ENCODE measurements at regions not wholly inside any gene's neighbourhood (a gene's known extent, or its start where the extent isn't known, plus 50 kb on each side); places are given as distances from the start of the nearest gene placed in this dataset.

DNA sequence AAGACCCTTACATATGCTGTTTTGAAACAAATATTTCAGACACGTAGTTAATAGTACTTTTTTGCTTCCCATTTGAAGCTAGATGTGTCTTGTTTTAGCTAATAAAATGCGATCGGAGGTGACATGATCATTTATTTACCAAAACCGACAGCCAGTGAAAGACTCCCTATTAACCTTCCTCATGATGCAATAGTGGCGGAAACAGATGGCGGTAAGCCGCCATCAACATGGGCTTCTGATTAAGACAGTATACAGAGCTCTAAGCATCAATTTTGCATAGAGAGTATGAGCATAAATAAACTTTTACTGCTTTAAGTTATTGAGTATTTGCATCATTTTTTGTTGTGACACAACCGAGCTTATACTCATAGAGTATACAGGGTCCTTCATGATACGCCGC lies 1282.4 kb upstream of the ADGRB3 start:
- TF ChIP-seq, protein P1, sequence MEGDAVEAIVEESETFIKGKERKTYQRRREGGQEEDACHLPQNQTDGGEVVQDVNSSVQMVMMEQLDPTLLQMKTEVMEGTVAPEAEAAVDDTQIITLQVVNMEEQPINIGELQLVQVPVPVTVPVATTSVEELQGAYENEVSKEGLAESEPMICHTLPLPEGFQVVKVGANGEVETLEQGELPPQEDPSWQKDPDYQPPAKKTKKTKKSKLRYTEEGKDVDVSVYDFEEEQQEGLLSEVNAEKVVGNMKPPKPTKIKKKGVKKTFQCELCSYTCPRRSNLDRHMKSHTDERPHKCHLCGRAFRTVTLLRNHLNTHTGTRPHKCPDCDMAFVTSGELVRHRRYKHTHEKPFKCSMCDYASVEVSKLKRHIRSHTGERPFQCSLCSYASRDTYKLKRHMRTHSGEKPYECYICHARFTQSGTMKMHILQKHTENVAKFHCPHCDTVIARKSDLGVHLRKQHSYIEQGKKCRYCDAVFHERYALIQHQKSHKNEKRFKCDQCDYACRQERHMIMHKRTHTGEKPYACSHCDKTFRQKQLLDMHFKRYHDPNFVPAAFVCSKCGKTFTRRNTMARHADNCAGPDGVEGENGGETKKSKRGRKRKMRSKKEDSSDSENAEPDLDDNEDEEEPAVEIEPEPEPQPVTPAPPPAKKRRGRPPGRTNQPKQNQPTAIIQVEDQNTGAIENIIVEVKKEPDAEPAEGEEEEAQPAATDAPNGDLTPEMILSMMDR (IDR thresholded peaks at IDR 0.05) = no peak

DNA sequence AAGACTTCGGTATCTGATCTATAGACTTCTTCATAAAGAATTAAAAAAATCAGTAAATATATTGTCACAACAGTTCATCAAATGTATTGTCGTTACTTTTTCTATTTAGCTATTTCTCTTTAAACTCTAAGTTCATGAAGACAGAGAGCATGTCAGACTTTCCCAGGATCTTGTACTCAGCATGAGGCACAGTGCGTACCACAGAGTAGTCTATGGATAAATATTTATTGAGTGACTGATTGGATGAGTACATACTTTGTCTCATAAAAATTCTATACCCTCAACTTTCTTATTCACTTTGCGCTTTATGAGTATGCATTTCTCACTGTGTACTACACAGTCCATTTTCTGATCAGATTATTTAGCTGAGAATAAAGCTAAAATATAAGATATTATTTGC lies 1284.4 kb upstream of the ADGRB3 start:
- TF ChIP-seq, protein P1 (IDR thresholded peaks at IDR 0.05) = no peak

DNA sequence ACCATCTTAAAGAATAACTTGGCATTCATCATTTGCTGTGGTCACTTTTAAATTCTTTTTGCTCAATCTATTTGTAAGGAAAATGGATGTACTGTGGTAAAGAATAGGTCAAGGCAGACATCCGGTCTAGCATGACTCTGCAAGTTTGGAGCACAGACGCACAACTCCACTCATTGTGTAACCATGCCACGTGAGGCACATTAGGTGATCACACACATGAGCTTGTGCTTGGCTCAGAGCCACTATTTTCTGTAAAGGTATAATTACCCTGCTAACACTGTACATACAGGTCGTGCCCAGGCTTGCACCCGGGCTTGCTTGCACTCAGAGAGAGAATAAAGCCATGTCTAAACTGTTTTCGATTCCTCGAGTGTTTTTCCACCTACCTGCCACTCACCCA lies 1289.1 kb upstream of the ADGRB3 start:
- TF ChIP-seq, protein P1 (IDR thresholded peaks at IDR 0.05) = no peak

DNA sequence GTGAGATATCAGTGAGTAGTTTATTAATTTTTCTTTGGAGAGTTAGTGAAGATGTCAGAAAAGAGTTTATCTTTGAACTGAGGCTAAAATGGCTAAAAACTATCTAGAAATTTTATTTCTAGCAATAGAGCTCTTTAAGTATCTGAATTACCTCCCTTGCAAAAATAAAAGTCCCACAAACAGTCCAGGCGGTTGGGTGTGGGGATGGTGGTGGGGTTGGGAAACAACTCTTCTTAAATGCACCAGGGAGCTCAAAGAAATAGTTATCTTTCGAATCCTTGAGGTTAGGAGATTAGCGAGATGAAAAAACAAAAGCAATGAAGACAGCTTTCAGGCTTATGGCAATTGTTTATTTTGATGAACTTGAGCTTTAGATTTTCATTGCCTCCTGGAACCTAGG lies 1299.1 kb upstream of the ADGRB3 start:
- TF ChIP-seq, protein P1 (IDR thresholded peaks at IDR 0.05) = no peak

DNA sequence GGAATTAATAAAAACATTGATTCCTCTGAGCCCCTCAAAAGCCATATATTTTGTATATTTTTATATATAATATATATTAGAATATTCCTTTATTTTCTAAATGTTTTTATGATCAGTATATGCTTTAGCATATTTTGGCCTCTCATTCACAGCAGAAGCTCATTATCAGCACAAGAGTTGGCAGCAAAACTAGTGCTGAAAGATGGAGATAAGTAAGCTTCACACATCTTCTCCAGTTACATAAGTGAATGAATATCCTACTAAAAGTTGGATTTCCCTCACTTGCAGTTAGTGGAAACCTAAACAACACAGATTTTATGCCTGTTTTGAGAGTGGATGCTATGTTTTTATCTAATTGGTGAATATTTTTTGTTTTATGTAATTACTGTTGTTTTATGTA lies 1303.8 kb upstream of the ADGRB3 start:
- TF ChIP-seq, protein P1 (IDR thresholded peaks at IDR 0.05) = no peak

DNA sequence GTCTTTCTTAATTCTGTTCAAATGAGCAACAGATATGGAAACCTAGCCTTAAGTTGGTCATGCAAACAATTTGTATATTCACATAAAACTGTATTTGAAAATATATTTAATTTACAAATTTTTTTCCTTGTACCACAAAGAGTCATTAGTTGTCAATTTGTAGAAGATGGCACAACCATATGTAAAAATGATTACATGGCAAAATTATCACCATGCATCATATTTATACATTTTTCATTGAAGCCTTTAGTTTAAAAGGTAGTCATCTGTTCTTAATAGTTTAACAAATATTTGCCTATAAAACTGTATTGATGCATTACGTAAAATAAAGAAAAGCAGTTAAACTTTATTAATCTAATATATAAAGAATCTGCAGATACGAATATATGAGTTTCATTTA lies 1306.8 kb upstream of the ADGRB3 start:
- TF ChIP-seq, protein P1 (IDR thresholded peaks at IDR 0.05) = no peak

DNA sequence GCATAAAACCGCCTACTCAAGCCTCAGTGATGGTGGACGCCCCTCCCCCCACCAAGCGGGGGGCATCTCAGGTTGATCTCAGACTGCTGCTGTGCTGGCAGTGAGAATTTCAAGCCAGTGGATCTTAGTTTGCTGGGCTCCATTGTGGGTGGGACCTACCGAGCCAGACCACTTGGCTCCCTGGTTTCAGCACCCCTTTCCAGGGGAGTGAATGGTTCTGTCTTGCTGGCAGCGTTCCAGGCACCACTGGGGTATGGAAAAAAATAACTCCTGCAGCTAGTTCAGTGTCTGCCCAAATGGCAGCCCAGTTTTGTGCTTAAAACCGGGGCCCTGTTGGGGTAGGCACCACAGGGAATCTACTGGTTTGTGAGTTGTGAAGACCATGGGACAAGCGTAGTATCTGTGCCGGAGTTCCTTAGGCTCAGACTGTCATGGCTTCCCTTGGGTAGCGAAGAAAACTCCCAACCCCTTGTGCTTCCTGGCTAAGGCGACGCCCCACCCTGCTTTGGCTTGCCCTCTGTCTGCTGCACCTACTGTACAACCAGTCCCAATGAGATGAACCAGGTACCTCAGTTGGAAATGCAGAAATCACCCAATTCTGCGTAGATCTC lies 1334.5 kb upstream of the ADGRB3 start:
- TF ChIP-seq, protein P1 (IDR thresholded peaks at IDR 0.05) = no peak

DNA sequence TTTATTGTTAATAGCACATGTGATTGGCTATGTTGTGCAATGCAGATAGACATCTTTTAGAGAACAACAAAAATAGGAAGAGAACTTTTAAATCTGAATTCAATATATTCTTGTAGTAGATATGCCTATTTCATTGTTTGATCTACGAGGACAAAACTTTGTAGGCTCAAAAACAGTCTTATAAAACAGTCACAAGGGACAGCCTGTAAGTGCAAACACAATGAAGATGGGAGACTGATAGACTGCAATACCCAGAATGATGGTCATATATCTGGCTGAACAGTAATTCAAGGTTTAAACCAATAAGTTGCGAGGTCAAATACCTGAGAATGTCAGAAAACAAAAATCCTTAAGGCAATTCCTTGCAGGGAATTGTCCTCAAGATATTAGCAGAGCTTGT lies 1342.9 kb upstream of the ADGRB3 start:
- TF ChIP-seq, protein P1 (IDR thresholded peaks at IDR 0.05) = no peak

Measured in LNCAP (cell line).